Astrocyte of the cerebellum (primary cell): ENCODE measurements at regions not wholly inside any gene's neighbourhood (a gene's known extent, or its start where the extent isn't known, plus 50 kb on each side); places are given as distances from the start of the nearest gene placed in this dataset.
A peak's percentile ranks its signal among the peaks of the same experiment; 100 is the strongest.

Experiments used
- DNase-seq: peaks from one replicate; pipeline ENCODE4 v3.0.0-alpha.2; 2011; ENCODE audit warnings: low read depth
- H3K4me3 ChIP-seq: 2 replicates; pipeline ENCODE4 v1.5.1; 2011; ENCODE audit warnings: mild to moderate bottlenecking, low read depth, low read length, moderate library complexity
- CTCF ChIP-seq: IDR thresholded peaks from 2 replicates; pipeline ENCODE4 v1.5.1; 2012; ENCODE audit warnings: low read length, low read depth, moderate library complexity, mild to moderate bottlenecking; ENCODE audit errors: missing control alignments
- in situ Hi-C: cut with HindIII; loops from 2 replicates; pipeline ENCODE4 v1.10.0; 2017; ENCODE audit warnings: low sequenced_read_pairs

GRCh38 chr12:91993287-91994017 lies 152.2 kb downstream of the BTG1 start:
- in situ Hi-C loops, result no loop called here
- DNase-seq, result no peak
- no peak for TF ChIP-seq CTCF
- no peak overlapping the region for H3K4me3 ChIP-seq

GRCh38 chr12:91991399-91992187 lies 154.1 kb downstream of the BTG1 start:
- no peak overlapping the region for H3K4me3 ChIP-seq
- TF ChIP-seq CTCF, result no peak
- in situ Hi-C loops, result no loop called here
- no peak for DNase-seq

DNA sequence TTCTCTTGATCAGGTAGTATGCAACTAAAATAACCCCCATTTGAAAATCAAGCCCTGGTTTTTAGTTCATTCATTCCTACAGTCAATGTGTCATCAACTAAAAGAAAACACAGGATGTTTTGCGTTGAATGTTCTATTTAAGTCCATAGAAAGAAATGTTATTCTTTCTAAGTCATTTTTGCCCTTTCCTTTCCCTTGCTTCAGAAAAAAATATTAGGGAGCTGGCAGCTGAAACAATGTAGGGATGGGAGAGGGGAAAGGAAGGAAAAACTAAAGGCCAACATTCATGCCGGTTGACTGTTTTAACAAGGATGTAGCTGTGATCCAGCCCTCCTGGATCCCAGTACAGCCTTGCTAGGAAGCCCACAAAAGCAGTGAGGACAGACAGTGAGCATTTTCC lies 155.1 kb downstream of the BTG1 start:
- TF ChIP-seq CTCF, result no peak
- in situ Hi-C loops, result no loop called here
- DNase-seq, result no peak
- H3K4me3 ChIP-seq, result no peak overlapping the region

- no peak overlapping the region for H3K4me3 ChIP-seq
- in situ Hi-C loops, result no loop called here
- no peak for DNase-seq
- no peak for TF ChIP-seq CTCF
Measured at GRCh38 chr12:91989143-91989542, 156.5 kb downstream of the BTG1 start.

DNA sequence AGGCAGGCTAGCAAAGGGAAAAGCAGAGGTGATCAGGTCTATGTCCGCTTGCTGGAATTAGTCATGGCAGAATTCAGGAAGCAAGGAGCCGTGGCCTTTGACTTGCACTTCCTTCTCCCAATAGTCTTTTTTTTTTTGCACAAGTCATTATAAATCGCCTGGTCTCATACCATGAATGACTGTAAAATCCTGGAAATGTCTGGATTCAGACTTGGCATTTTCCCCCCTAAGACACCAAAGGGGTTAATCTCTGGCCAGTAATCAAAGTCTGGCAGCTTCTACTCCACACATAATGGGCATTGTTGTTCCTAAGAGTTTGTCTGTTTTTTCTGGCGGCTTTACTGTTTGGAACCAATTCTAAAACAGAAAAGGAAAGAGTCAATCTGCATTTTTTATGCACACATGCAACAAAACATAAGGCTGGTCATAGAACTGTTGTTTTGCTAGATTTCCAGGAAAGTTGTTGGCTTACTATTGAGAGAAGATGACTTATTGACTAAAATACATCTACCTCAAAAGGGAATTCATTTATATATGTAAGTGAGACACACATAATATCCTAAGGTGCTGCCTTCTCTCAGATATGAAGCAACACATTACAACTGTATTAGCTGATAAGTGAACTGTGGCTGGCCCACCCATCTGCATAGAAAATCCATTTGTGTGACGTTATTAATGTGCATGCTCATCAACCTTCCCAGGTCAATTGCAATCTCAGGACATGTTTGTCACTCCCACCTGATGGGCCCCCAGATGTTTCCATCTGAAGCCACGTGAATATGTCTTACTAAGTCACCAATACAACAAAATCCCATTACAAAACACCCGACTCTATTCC lies 157.3 kb downstream of the BTG1 start:
- DNase-seq, result peak; percentile 46
- in situ Hi-C loops, result no loop called here
- no peak overlapping the region for H3K4me3 ChIP-seq
- TF ChIP-seq CTCF, result no peak

- DNase-seq, result peak; percentile 28
- in situ Hi-C loops, result no loop called here
- no peak for TF ChIP-seq CTCF
- no peak overlapping the region for H3K4me3 ChIP-seq
Measured at GRCh38 chr12:91986084-91986483, 159.6 kb downstream of the BTG1 start.
